GM23338 (cell line): ENCODE measurements at regions not wholly inside any gene's neighbourhood (a gene's known extent, or its start where the extent isn't known, plus 50 kb on each side); places are given as distances from the start of the nearest gene placed in this dataset.

Source experiments
- ATAC-seq: fragments of 200-7000 bp; cut with Tn5 transposase; 3 replicates; pipeline ENCODE4 v1.9.1; 2020
- DNase-seq: peaks from one replicate; pipeline ENCODE4 v3.0.0-alpha.2; 2015; ENCODE audit warnings: low spot score
- H2AFZ ChIP-seq: fragments of 200-600 bp; sonication (generic); 2 replicates; pipeline ENCODE4 v1.8.0; 2016; ENCODE audit warnings: antibody characterized with exemption, mild to moderate bottlenecking, moderate library complexity
- H3F3A ChIP-seq: fragments of 200-600 bp; sonication (generic); replicated peaks from 2 replicates; pipeline ENCODE4 v1.8.0; 2017; ENCODE audit warnings: antibody characterized with exemption, mixed run types, low read depth
- H3K27ac ChIP-seq: fragments of 200-600 bp; sonication (generic); 2 replicates; pipeline ENCODE4 v1.6.1; 2016; ENCODE audit warnings: low read depth
- H3K27me3 ChIP-seq: fragments of 200-600 bp; sonication (generic); 2 replicates; pipeline ENCODE4 v1.8.0; 2016; ENCODE audit warnings: mild to moderate bottlenecking, mixed run types, moderate library complexity; ENCODE audit not compliant: insufficient read depth
- H3K36me3 ChIP-seq: fragments of 200-600 bp; sonication (generic); 2 replicates; pipeline ENCODE4 v1.8.0; 2016; ENCODE audit warnings: mild to moderate bottlenecking; ENCODE audit not compliant: insufficient read depth
- H3K4me1 ChIP-seq: fragments of 200-600 bp; sonication (generic); 2 replicates; pipeline ENCODE4 v1.8.0; 2016; ENCODE audit warnings: mild to moderate bottlenecking, moderate library complexity; ENCODE audit not compliant: insufficient read depth
- H3K4me2 ChIP-seq: fragments of 200-600 bp; sonication (generic); 2 replicates; pipeline ENCODE4 v1.7.1; 2017; ENCODE audit warnings: mixed run types
- H3K4me3 ChIP-seq: fragments of 200-600 bp; sonication (generic); 2 replicates; pipeline ENCODE4 v1.6.1; 2016; ENCODE audit warnings: mixed run types
- H3K79me2 ChIP-seq: fragments of 200-600 bp; sonication (generic); replicated peaks from 2 replicates; pipeline ENCODE4 v1.8.0; 2017; ENCODE audit warnings: mild to moderate bottlenecking; ENCODE audit not compliant: insufficient read depth
- H3K9me2 ChIP-seq: fragments of 200-600 bp; sonication (generic); 2 replicates; pipeline ENCODE4 v1.8.0; 2017; ENCODE audit not compliant: insufficient read depth
- H4K20me1 ChIP-seq: fragments of 200-600 bp; sonication (generic); replicated peaks from 2 replicates; pipeline ENCODE4 v1.8.0; 2017; ENCODE audit warnings: mild to moderate bottlenecking; ENCODE audit not compliant: insufficient read depth
- H3K27ac Mint-ChIP-seq: 2 replicates; pipeline ENCODE4 v1.8.0; 2020; ENCODE audit warnings: inconsistent platforms, mild to moderate bottlenecking, moderate library complexity, mixed read lengths
- H3K27me3 Mint-ChIP-seq: 3 replicates; pipeline ENCODE4 v1.8.0; 2022; ENCODE audit warnings: low read depth, mild to moderate bottlenecking, moderate library complexity, mixed read lengths, inconsistent platforms; ENCODE audit not compliant: insufficient read depth, poor library complexity
- H3K36me3 Mint-ChIP-seq: 3 replicates; pipeline ENCODE4 v1.8.0; 2021; ENCODE audit warnings: low read depth, mild to moderate bottlenecking, inconsistent platforms, moderate library complexity, mixed read lengths
- H3K4me1 Mint-ChIP-seq: 3 replicates; pipeline ENCODE4 v1.8.0; 2020; ENCODE audit warnings: mild to moderate bottlenecking, inconsistent platforms, mixed read lengths
- H3K4me3 Mint-ChIP-seq: 3 replicates; pipeline ENCODE4 v1.8.0; 2021; ENCODE audit warnings: moderate library complexity, mild to moderate bottlenecking, inconsistent platforms, mixed read lengths
- H3K9me3 Mint-ChIP-seq: 3 replicates; pipeline ENCODE4 v1.8.0; 2020; ENCODE audit warnings: moderate library complexity, mild to moderate bottlenecking, inconsistent platforms, mixed read lengths
- CREB1 ChIP-seq: fragments of 250-450 bp; sonication (Bioruptor Pico); IDR thresholded peaks from 2 replicates; pipeline ENCODE4 v1.5.0; 2020; ENCODE audit warnings: low read depth, mild to moderate bottlenecking, moderate library complexity
- CTCF ChIP-seq, 2 experiments: fragments of 200-600 bp in 1 of 2; sonication (generic) in 1 of 2; conservative IDR thresholded peaks; 2 replicates each; pipeline versions ENCODE4 v1.5.1 to v1.6.1; 2016 to 2017; ENCODE audit warnings: antibody characterized with exemption in 2 of 2, low read depth in 2 of 2, mild to moderate bottlenecking in 2 of 2, moderate library complexity in 1 of 2
- EZH2 ChIP-seq: fragments of 200-600 bp; sonication (generic); IDR thresholded peaks from one replicate; pipeline ENCODE4 v1.8.0; 2017; ENCODE audit warnings: antibody characterized with exemption, mild to moderate bottlenecking, low read depth; ENCODE audit not compliant: unreplicated experiment
- EZH2phosphoT487 ChIP-seq: fragments of 200-600 bp; sonication (generic); IDR thresholded peaks from one replicate; pipeline ENCODE4 v1.8.1; 2018; ENCODE audit warnings: antibody characterized with exemption; ENCODE audit not compliant: unreplicated experiment
- JUNB ChIP-seq: IDR thresholded peaks from one replicate; pipeline ENCODE4 v1.6.1; 2016; ENCODE audit warnings: antibody characterized with exemption; ENCODE audit not compliant: unreplicated experiment
- NANOG ChIP-seq: IDR thresholded peaks from 2 replicates; pipeline ENCODE4 v1.6.1; 2016; ENCODE audit warnings: antibody characterized with exemption, borderline replicate concordance
- POLR2AphosphoS5 ChIP-seq: IDR thresholded peaks from 2 replicates; pipeline ENCODE4 v1.6.1; 2016; ENCODE audit warnings: antibody characterized with exemption, low read depth
- ZNF331 ChIP-seq: fragments of 250-450 bp; sonication (Bioruptor Pico); IDR thresholded peaks from 2 replicates; pipeline ENCODE4 v1.5.0; 2020; ENCODE audit warnings: low read depth, mild to moderate bottlenecking, moderate library complexity
- TF ChIP-seq, protein P1 (sequence below): IDR thresholded peaks from one replicate; pipeline ENCODE4 v1.6.1; 2018; ENCODE audit warnings: antibody characterized with exemption; ENCODE audit not compliant: unreplicated experiment
- TF ChIP-seq, protein P2 (sequence below): IDR thresholded peaks from 2 replicates; pipeline ENCODE4 v1.6.1; 2016; ENCODE audit warnings: antibody characterized with exemption

DNA sequence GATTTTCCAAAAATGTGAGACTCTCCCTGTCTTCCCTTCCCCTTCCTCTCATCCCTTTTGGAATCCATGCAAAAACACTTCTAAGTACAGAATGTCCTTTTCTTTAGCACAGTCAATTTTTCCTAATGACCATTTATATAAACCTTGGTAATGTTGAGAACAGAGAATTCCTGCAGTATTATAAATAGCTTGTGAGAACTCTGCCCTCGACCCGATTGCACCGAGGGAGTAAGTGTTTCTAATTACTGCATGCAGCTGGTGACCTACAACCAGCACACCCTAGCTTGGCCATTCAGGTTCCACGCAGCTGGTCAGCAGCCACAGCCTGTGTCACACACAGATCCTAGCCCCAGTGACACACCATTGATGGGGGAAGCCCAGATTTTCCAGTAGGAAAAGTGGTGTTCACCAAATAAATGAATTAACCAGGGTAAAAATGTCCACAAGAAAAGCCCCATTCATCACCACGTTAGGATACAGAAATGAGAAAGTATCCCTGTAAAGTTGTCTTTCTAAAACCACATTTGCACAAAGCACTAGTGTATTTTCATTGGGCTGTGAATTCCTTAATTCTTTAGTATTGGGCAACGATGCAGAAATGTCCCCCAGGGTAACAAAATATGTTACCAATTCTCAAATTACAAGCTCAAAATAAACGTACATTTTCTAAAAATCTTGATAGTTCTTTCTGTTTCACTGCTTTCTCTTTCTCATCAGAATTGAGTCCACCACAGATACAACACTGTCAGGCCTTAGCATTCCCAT is 499.0 kb upstream of the KLF6 start (continued):
- TF ChIP-seq, protein P1, sequence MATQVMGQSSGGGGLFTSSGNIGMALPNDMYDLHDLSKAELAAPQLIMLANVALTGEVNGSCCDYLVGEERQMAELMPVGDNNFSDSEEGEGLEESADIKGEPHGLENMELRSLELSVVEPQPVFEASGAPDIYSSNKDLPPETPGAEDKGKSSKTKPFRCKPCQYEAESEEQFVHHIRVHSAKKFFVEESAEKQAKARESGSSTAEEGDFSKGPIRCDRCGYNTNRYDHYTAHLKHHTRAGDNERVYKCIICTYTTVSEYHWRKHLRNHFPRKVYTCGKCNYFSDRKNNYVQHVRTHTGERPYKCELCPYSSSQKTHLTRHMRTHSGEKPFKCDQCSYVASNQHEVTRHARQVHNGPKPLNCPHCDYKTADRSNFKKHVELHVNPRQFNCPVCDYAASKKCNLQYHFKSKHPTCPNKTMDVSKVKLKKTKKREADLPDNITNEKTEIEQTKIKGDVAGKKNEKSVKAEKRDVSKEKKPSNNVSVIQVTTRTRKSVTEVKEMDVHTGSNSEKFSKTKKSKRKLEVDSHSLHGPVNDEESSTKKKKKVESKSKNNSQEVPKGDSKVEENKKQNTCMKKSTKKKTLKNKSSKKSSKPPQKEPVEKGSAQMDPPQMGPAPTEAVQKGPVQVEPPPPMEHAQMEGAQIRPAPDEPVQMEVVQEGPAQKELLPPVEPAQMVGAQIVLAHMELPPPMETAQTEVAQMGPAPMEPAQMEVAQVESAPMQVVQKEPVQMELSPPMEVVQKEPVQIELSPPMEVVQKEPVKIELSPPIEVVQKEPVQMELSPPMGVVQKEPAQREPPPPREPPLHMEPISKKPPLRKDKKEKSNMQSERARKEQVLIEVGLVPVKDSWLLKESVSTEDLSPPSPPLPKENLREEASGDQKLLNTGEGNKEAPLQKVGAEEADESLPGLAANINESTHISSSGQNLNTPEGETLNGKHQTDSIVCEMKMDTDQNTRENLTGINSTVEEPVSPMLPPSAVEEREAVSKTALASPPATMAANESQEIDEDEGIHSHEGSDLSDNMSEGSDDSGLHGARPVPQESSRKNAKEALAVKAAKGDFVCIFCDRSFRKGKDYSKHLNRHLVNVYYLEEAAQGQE, result no peak
- no peak for TF ChIP-seq EZH2

- Histone ChIP-seq H4K20me1 (no peaks in the 10 kb centered on the region), H3K4me3 (no peak overlapping the region), H3K27me3 (no peaks in the 10 kb centered on the region), H3K4me1 (no peaks in the 10 kb centered on the region), H3K27ac (no peak overlapping the region), H3K36me3 (no peaks in the 10 kb centered on the region), H3K79me2 (no peaks in the 10 kb centered on the region), H3K4me2 (no peak overlapping the region), H2AFZ (no peak overlapping the region), H3K9me2 (no peaks in the 10 kb centered on the region; the same call in 1 of the 2 replicates), H3F3A (no peaks in the 10 kb centered on the region)
- no peak for DNase-seq
- ATAC-seq, result no peak
- Mint-ChIP-seq H3K4me1 (peaks cover 14% of the 10 kb centered on the region), H3K36me3 (no peaks in the 10 kb centered on the region; the same call in 2 of the 3 replicates), H3K4me3 (no peak overlapping the region), H3K27ac (no peak overlapping the region), H3K9me3 (peaks cover 3% of the 10 kb centered on the region), H3K27me3 (peaks cover 6% of the 10 kb centered on the region)
- TF ChIP-seq CTCF (conservative IDR thresholded peaks at IDR 0.05; ENCODE audit: low read depth in 2 of 2) (no peak), CREB1 (no peak), NANOG (no peak), POLR2AphosphoS5 (no peak), EZH2phosphoT487 (no peak), JUNB (no peak), ZNF331 (no peak)
- TF ChIP-seq, protein P1, result no peak
- TF ChIP-seq, protein P2, sequence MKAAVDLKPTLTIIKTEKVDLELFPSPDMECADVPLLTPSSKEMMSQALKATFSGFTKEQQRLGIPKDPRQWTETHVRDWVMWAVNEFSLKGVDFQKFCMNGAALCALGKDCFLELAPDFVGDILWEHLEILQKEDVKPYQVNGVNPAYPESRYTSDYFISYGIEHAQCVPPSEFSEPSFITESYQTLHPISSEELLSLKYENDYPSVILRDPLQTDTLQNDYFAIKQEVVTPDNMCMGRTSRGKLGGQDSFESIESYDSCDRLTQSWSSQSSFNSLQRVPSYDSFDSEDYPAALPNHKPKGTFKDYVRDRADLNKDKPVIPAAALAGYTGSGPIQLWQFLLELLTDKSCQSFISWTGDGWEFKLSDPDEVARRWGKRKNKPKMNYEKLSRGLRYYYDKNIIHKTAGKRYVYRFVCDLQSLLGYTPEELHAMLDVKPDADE, result no peak
Measured at GRCh38 chr10:4282496-4282895, 497.5 kb upstream of the KLF6 start.
